Brain microvascular endothelial cell (primary cell): ENCODE measurements at regions not wholly inside any gene's neighbourhood (a gene's known extent, or its start where the extent isn't known, plus 50 kb on each side); places are given as distances from the start of the nearest gene placed in this dataset.

Experiments
- DNase-seq: peaks from one replicate; pipeline ENCODE4 v3.0.0-alpha.2; 2020
- H3K27ac ChIP-seq: fragments of 250-450 bp; sonication (Bioruptor Pico); 2 replicates; pipeline ENCODE4 v1.5.1; 2020; ENCODE audit warnings: mild to moderate bottlenecking, moderate library complexity
- H3K27me3 ChIP-seq: fragments of 250-450 bp; sonication (Bioruptor Pico); replicated peaks from 2 replicates; pipeline ENCODE4 v1.5.1; 2020; ENCODE audit warnings: mild to moderate bottlenecking
- H3K36me3 ChIP-seq: fragments of 250-450 bp; sonication (Bioruptor Pico); replicated peaks from 2 replicates; pipeline ENCODE4 v1.5.1; 2020; ENCODE audit warnings: mild to moderate bottlenecking
- H3K4me3 ChIP-seq: 2 replicates; pipeline ENCODE4 v1.5.1; 2011; ENCODE audit warnings: low read depth, mild to moderate bottlenecking, control low read depth, low read length, moderate library complexity
- CTCF ChIP-seq: IDR thresholded peaks from 2 replicates; pipeline ENCODE4 v1.5.1; 2011; ENCODE audit warnings: low read depth, mild to moderate bottlenecking, moderate library complexity, low read length, control low read depth, inconsistent platforms; ENCODE audit errors: missing control alignments
- in situ Hi-C: cut with HindIII; loops from 2 replicates; pipeline ENCODE4 v1.10.0; 2017; ENCODE audit warnings: low sequenced_read_pairs, low pct_ligation_motif_present

GRCh38 chr5:167304834-167305469, 986.5 kb upstream of the WWC1 start:
- TF ChIP-seq CTCF: no peak
- no peak for DNase-seq
- no peak overlapping the region for H3K4me3 ChIP-seq
- no peak overlapping the region for H3K27ac ChIP-seq
- in situ Hi-C loops: no loop called here
- no peaks in the 10 kb centered on the region for H3K36me3 ChIP-seq
- H3K27me3 ChIP-seq: no peaks in the 10 kb centered on the region

GRCh38 chr5:167305591-167306213, 985.7 kb upstream of the WWC1 start:
- Histone ChIP-seq H3K36me3 (no peaks in the 10 kb centered on the region), H3K27ac (no peak overlapping the region), H3K4me3 (no peak overlapping the region), H3K27me3 (no peaks in the 10 kb centered on the region)
- no peak for TF ChIP-seq CTCF
- in situ Hi-C loops: no loop called here
- no peak for DNase-seq

GRCh38 chr5:167307042-167307441, 984.4 kb upstream of the WWC1 start:
- no peak overlapping the region for H3K27ac ChIP-seq
- H3K27me3 ChIP-seq: no peaks in the 10 kb centered on the region
- no peak overlapping the region for H3K4me3 ChIP-seq
- in situ Hi-C loops: no loop called here
- DNase-seq: no peak
- TF ChIP-seq CTCF: no peak
- no peaks in the 10 kb centered on the region for H3K36me3 ChIP-seq

GRCh38 chr5:167308466-167308865, 983.0 kb upstream of the WWC1 start:
- no peak for TF ChIP-seq CTCF
- in situ Hi-C loops: no loop called here
- no peaks in the 10 kb centered on the region for H3K27me3 ChIP-seq
- no peaks in the 10 kb centered on the region for H3K36me3 ChIP-seq
- no peak overlapping the region for H3K27ac ChIP-seq
- H3K4me3 ChIP-seq: no peak overlapping the region
- no peak for DNase-seq

GRCh38 chr5:167309941-167310517, 981.4 kb upstream of the WWC1 start:
- in situ Hi-C loops: no loop called here
- Histone ChIP-seq H3K27me3 (no peaks in the 10 kb centered on the region), H3K4me3 (no peak overlapping the region), H3K27ac (no peak overlapping the region), H3K36me3 (no peaks in the 10 kb centered on the region)
- no peak for DNase-seq
- no peak for TF ChIP-seq CTCF

GRCh38 chr5:167311340-167311739, 980.1 kb upstream of the WWC1 start:
- DNase-seq: no peak
- TF ChIP-seq CTCF: no peak

More at GRCh38 chr5:167311340-167311739, 980.1 kb upstream of the WWC1 start:
- Histone ChIP-seq H3K4me3 (no peak overlapping the region), H3K27ac (no peak overlapping the region), H3K27me3 (no peaks in the 10 kb centered on the region), H3K36me3 (no peaks in the 10 kb centered on the region)
- in situ Hi-C loops: no loop called here
